ENCODE measurements at regions not wholly inside any gene's neighbourhood (a gene's known extent, or its start where the extent isn't known, plus 50 kb on each side); places are given as distances from the start of the nearest gene placed in this dataset.

DNA sequence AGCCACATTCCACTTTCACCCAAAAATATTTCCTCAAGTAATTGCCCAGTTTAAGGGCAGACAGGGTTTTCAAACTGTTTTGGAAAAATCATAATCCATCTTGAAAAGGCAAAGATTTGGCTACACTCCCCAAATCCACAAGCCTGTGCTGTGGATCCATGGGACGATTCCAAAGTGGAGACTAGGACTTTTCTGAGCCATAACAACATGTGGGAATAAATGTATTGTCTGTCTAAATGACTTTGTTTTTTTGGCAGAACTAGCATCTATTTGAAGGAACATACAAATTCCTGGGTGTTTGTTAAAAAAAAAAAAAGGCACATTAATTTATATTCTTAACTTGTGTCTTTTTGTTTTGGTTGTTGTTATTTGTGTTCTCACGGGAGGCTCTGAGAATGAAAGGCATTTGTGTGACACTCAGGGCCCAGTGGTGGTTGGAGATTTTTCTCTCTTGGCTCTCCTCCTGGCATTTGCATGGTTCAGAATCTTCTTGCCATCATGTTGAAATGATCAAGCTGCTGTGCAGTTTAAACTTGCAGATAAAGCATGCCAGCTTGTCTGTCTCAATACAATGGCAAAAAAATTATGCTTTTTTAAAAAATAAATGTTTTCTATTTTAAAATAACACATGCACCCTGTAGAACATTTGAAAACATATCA lies 277.4 kb downstream of the EN1 start:
- H3K36me3 Mint-ChIP-seq (ENCODE audit: insufficient read depth, unreplicated experiment): no peaks in the 10 kb centered on the region
- no peaks in the 10 kb centered on the region; the same call in 1 of the 2 replicates for H3K27me3 ChIP-seq (replicated peaks; ENCODE audit: control insufficient read depth, insufficient read depth, low read length)
- no peak overlapping the region for H3K4me3 ChIP-seq (ENCODE audit: low read depth, low read length)
- H3K4me1 Mint-ChIP-seq (ENCODE audit: low read depth, unreplicated experiment): no peaks in the 10 kb centered on the region
- H3K36me3 ChIP-seq (ENCODE audit: control insufficient read depth, insufficient read depth, low read length): no peaks in the 10 kb centered on the region
- H3K4me3 Mint-ChIP-seq (ENCODE audit: unreplicated experiment): no peak overlapping the region
- peaks cover 2% of the 10 kb centered on the region for H3K27me3 Mint-ChIP-seq (ENCODE audit: insufficient read depth, unreplicated experiment)
- BruUV-seq (replicated peaks): no TSS peak
- no peaks in the 10 kb centered on the region for H3K9me3 Mint-ChIP-seq (ENCODE audit: unreplicated experiment)
- H3K27ac Mint-ChIP-seq (ENCODE audit: unreplicated experiment): no peak overlapping the region
- POLR2A ChIA-PET: no interaction called here
- intact Hi-C loops (cut with micrococcal nuclease; ENCODE audit: unreplicated experiment): no loop called here
- CTCF ChIA-PET: no interaction called here
- H3K9me3 ChIP-seq: no peaks in the 10 kb centered on the region
- TF ChIP-seq CTCF (IDR thresholded peaks at IDR 0.05; ENCODE audit: insufficient read depth in 1 of 2, low read depth in 1 of 2, low read length in 1 of 2, severe bottlenecking in 1 of 2, unreplicated experiment in 1 of 2): no peak
- DNase-seq: no peak
- 0 out of 2 replicates have a peak, but pooled peaks cover 5% of the 10 kb centered on the region for H3K4me1 ChIP-seq

GRCh38 chr2:118568700-118569099 lies 278.7 kb downstream of the EN1 start:
- Mint-ChIP-seq H3K36me3 (ENCODE audit: insufficient read depth, unreplicated experiment) (no peaks in the 10 kb centered on the region), H3K9me3 (ENCODE audit: unreplicated experiment) (no peaks in the 10 kb centered on the region), H3K4me1 (ENCODE audit: low read depth, unreplicated experiment) (no peaks in the 10 kb centered on the region), H3K27me3 (ENCODE audit: insufficient read depth, unreplicated experiment) (peaks cover 2% of the 10 kb centered on the region), H3K4me3 (ENCODE audit: unreplicated experiment) (no peak overlapping the region), H3K27ac (ENCODE audit: unreplicated experiment) (no peak overlapping the region)
- Histone ChIP-seq H3K27me3 (replicated peaks; ENCODE audit: control insufficient read depth, insufficient read depth, low read length) (no peaks in the 10 kb centered on the region; the same call in 1 of the 2 replicates), H3K9me3 (no peaks in the 10 kb centered on the region), H3K36me3 (ENCODE audit: control insufficient read depth, insufficient read depth, low read length) (no peaks in the 10 kb centered on the region), H3K4me3 (ENCODE audit: low read depth, low read length) (no peak overlapping the region), H3K4me1 (0 out of 2 replicates have a peak, but pooled peaks cover 5% of the 10 kb centered on the region)
- ChIA-PET CTCF (no interaction called here), POLR2A (no interaction called here)
- BruUV-seq (replicated peaks): no TSS peak
- TF ChIP-seq CTCF (IDR thresholded peaks at IDR 0.05; ENCODE audit: insufficient read depth in 1 of 2, low read depth in 1 of 2, low read length in 1 of 2, severe bottlenecking in 1 of 2, unreplicated experiment in 1 of 2): no peak
- intact Hi-C loops (cut with micrococcal nuclease; ENCODE audit: unreplicated experiment): no loop called here
- DNase-seq: no peak

DNA sequence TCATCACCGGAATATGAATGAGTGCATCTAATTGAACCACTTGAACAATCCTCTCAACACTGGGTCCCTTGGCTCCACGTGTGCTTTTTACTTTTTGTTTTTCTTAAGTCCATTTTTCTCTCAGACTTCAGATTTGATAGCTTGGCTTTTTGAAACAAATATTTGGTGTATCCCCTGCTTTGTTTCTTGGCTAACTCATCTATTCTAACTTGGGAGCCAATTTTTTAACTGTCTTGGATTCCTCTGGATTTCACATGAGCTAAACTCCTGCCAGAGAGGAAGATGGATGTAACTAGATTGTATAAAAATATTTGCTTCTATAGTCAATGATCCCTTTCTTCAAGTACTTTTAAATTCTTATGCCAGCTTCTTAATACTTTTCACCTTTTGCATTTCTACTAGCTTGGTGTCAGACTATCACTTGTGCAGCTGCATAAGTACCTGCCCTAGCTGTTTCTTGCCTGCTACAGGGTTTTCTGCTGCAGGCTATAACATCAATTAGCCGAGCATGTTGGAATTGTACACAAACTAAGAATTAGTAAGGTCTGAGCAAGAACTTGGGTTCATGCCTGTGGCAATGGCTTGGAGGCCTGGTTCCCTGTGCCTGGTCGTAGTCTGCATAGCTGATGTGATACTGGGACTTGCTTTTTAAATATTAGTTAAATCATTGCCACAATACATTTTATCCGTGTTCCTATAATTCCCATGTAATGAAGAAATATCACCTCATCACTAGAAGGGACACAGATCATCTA lies 281.5 kb downstream of the EN1 start:
- CTCF ChIA-PET: no interaction called here
- Mint-ChIP-seq H3K27me3 (ENCODE audit: insufficient read depth, unreplicated experiment) (peaks cover 4% of the 10 kb centered on the region), H3K36me3 (ENCODE audit: insufficient read depth, unreplicated experiment) (no peaks in the 10 kb centered on the region), H3K9me3 (ENCODE audit: unreplicated experiment) (no peaks in the 10 kb centered on the region), H3K27ac (ENCODE audit: unreplicated experiment) (no peak overlapping the region), H3K4me1 (ENCODE audit: low read depth, unreplicated experiment) (no peaks in the 10 kb centered on the region), H3K4me3 (ENCODE audit: unreplicated experiment) (no peak overlapping the region)
- H3K36me3 ChIP-seq (ENCODE audit: control insufficient read depth, insufficient read depth, low read length): no peaks in the 10 kb centered on the region
- no peak for TF ChIP-seq CTCF (IDR thresholded peaks at IDR 0.05; ENCODE audit: insufficient read depth in 1 of 2, low read depth in 1 of 2, low read length in 1 of 2, severe bottlenecking in 1 of 2, unreplicated experiment in 1 of 2)
- H3K4me3 ChIP-seq (ENCODE audit: low read depth, low read length): no peak overlapping the region
- H3K4me1 ChIP-seq: 0 out of 2 replicates have a peak, but pooled peaks cover 5% of the 10 kb centered on the region
- no peaks in the 10 kb centered on the region for H3K9me3 ChIP-seq
- no TSS peak for BruUV-seq (replicated peaks)
- no peak for DNase-seq
- H3K27me3 ChIP-seq (replicated peaks; ENCODE audit: control insufficient read depth, insufficient read depth, low read length): no peaks in the 10 kb centered on the region; the same call in 1 of the 2 replicates
- POLR2A ChIA-PET: no interaction called here
- intact Hi-C loops (cut with micrococcal nuclease; ENCODE audit: unreplicated experiment): no loop called here

All from Caco-2 (cell line).